ENCODE measurements at regions not wholly inside any gene's neighbourhood (a gene's known extent, or its start where the extent isn't known, plus 50 kb on each side); places are given as distances from the start of the nearest gene placed in this dataset.
"Not testable (repeated sequence)": the region's sequence is repeated elsewhere in the genome, so short reads cannot be mapped to it uniquely, and the experiment has no call there.

- H3K36me3 ChIP-seq (ENCODE audit: control insufficient read depth, insufficient read depth, low read length): not testable (repeated sequence)
- 54% methylated on average over 4 of the region's 7 CpGs; no CpG with 5 or more reads in 1 of the 2 experiments for WGBS, 2 experiments (ENCODE audit: extremely low coverage in 2 of 2, insufficient read length in 1 of 2)
Measured at GRCh38 chr12:83556040-83556439, 869.3 kb downstream of the TMTC2 start.

More at GRCh38 chr12:83556040-83556439, 869.3 kb downstream of the TMTC2 start:
- BruUV-seq (replicated peaks); intact Hi-C loops (cut with micrococcal nuclease); H3K9me1 ChIP-seq (ENCODE audit: insufficient read depth, low read length); H3K9ac ChIP-seq (ENCODE audit: low read depth, low read length); H4K91ac ChIP-seq (ENCODE audit: insufficient read depth, low read depth, low read length); H3K18ac ChIP-seq (ENCODE audit: low read depth, low read length); H3K79me1 ChIP-seq (ENCODE audit: low read depth in 1 of 2, low read length in 2 of 2); H3K4me1 ChIP-seq (ENCODE audit: control insufficient read depth, insufficient read depth, low read length); in situ Hi-C loops (cut with MboI; ENCODE audit: low sequenced_read_pairs); H2AFZ ChIP-seq (replicated peaks; ENCODE audit: low read length, poor library complexity); H2BK120ac ChIP-seq (ENCODE audit: low read depth, low read length); H3K4me2 ChIP-seq (ENCODE audit: low read depth, low read length); H4K8ac ChIP-seq (ENCODE audit: low read depth in 2 of 2, low read length in 2 of 2); ATAC-seq (ENCODE audit: low read depth); H3K4me3 ChIP-seq (ENCODE audit: insufficient read depth, low read depth, low read length); H3K56ac ChIP-seq (ENCODE audit: extremely low read depth, insufficient read depth, low read length); H3K27me3 ChIP-seq (ENCODE audit: control insufficient read depth, insufficient read depth, low read length); H3K14ac ChIP-seq (replicated peaks; ENCODE audit: low read depth, low read length); H2AK5ac ChIP-seq (ENCODE audit: low read depth, low read length); H4K5ac ChIP-seq (ENCODE audit: low read depth, low read length); H3K4ac ChIP-seq (ENCODE audit: low read depth, low read length); H3K23ac ChIP-seq (ENCODE audit: low read depth, low read length); H2BK20ac ChIP-seq (ENCODE audit: low read depth, low read length); H3K9me3 ChIP-seq (ENCODE audit: control insufficient read depth, insufficient read depth, low read length); H2AK9ac ChIP-seq (replicated peaks; ENCODE audit: low read depth, low read length, poor library complexity); POLR2A ChIA-PET (ENCODE audit: unreplicated experiment); dilution Hi-C loops (cut with HindIII; ENCODE audit: low sequenced_read_pairs, unreplicated experiment); H2BK5ac ChIP-seq (ENCODE audit: low read depth, low read length, poor library complexity, severe bottlenecking); H2BK15ac ChIP-seq (ENCODE audit: low read depth, low read length); DNase-seq; H4K20me1 ChIP-seq (ENCODE audit: insufficient read depth, low read length); H3K27ac ChIP-seq (ENCODE audit: insufficient read depth, low read length): not testable (repeated sequence)
- CTCF ChIA-PET: interaction anchor here (0.7 kb wide), 1 partner anchor 19 kb away, joined by 3 read pairs; no protein-coding TSS in a partner anchor

Measured in IMR-90 (cell line).